ENCODE measurements at regions not wholly inside any gene's neighbourhood (a gene's known extent, or its start where the extent isn't known, plus 50 kb on each side); places are given as distances from the start of the nearest gene placed in this dataset.

- H3K4me3 ChIP-seq (ENCODE audit: low read depth, low read length), result no peak overlapping the region
- DNase-seq (ENCODE audit: low read depth), result no peak
Observed at GRCh38 chr14:97024300-97024699, 227.1 kb downstream of the VRK1 start.

GRCh38 chr14:97025722-97026121 is 228.5 kb downstream of the VRK1 start:
- TF ChIP-seq CTCF (IDR thresholded peaks at IDR 0.05; ENCODE audit: control insufficient read depth, extremely low read depth, insufficient read depth), result no peak
- H3K4me3 ChIP-seq (ENCODE audit: low read depth, low read length), result no peak overlapping the region
- no peak for DNase-seq (ENCODE audit: low read depth)

More at GRCh38 chr14:97024300-97024699, 227.1 kb downstream of the VRK1 start:
- no peak for TF ChIP-seq CTCF (IDR thresholded peaks at IDR 0.05; ENCODE audit: control insufficient read depth, extremely low read depth, insufficient read depth)

- DNase-seq (ENCODE audit: low read depth), result no peak
- no peak overlapping the region for H3K4me3 ChIP-seq (ENCODE audit: low read depth, low read length)
- TF ChIP-seq CTCF (IDR thresholded peaks at IDR 0.05; ENCODE audit: control insufficient read depth, extremely low read depth, insufficient read depth), result no peak
Observed at GRCh38 chr14:97027256-97027999, 230.2 kb downstream of the VRK1 start.

GRCh38 chr14:97028382-97028781 is 231.2 kb downstream of the VRK1 start:
- DNase-seq (ENCODE audit: low read depth), result no peak
- H3K4me3 ChIP-seq (ENCODE audit: low read depth, low read length), result no peak overlapping the region
- TF ChIP-seq CTCF (IDR thresholded peaks at IDR 0.05; ENCODE audit: control insufficient read depth, extremely low read depth, insufficient read depth), result no peak

- DNase-seq (ENCODE audit: low read depth), result no peak
- H3K4me3 ChIP-seq (ENCODE audit: low read depth, low read length), result no peak overlapping the region
- no peak for TF ChIP-seq CTCF (IDR thresholded peaks at IDR 0.05; ENCODE audit: control insufficient read depth, extremely low read depth, insufficient read depth)
Observed at GRCh38 chr14:97029800-97030199, 232.6 kb downstream of the VRK1 start.

GRCh38 chr14:97031530-97031929 is 234.3 kb downstream of the VRK1 start:
- TF ChIP-seq CTCF (IDR thresholded peaks at IDR 0.05; ENCODE audit: control insufficient read depth, extremely low read depth, insufficient read depth), result no peak

GRCh38 chr14:97033556-97034081 is 236.4 kb downstream of the VRK1 start:
- no peak overlapping the region for H3K4me3 ChIP-seq (ENCODE audit: low read depth, low read length)
- no peak for DNase-seq (ENCODE audit: low read depth)
- no peak for TF ChIP-seq CTCF (IDR thresholded peaks at IDR 0.05; ENCODE audit: control insufficient read depth, extremely low read depth, insufficient read depth)

More at GRCh38 chr14:97031530-97031929, 234.3 kb downstream of the VRK1 start:
- DNase-seq (ENCODE audit: low read depth), result no peak
- H3K4me3 ChIP-seq (ENCODE audit: low read depth, low read length), result no peak overlapping the region

Measured in LNCaP clone FGC (cell line).